Liver (tissue), 8 donors: ENCODE measurements at regions not wholly inside any gene's neighbourhood (a gene's known extent, or its start where the extent isn't known, plus 50 kb on each side); places are given as distances from the start of the nearest gene placed in this dataset.

Source experiments
- DNase-seq: peaks from one replicate; pipeline ENCODE4 v3.0.0-alpha.2; 2017; ENCODE audit warnings: low spot score
- H3K27ac ChIP-seq, 2 donors: one replicate each; pipeline ENCODE4 v1.7.0; 2013; ENCODE audit warnings: inconsistent platforms in 2 of 2, low read length in 2 of 2, control low read depth in 1 of 2, low read depth in 1 of 2, mild to moderate bottlenecking in 1 of 2
- H3K27me3 ChIP-seq, 4 donors: one replicate each; pipeline versions ENCODE4 v1.6.1 to v1.7.0; 2013; ENCODE audit warnings: low read length in 3 of 4, inconsistent platforms in 1 of 4, mild to moderate bottlenecking in 1 of 4, moderate library complexity in 1 of 4; ENCODE audit not compliant: control insufficient read depth in 4 of 4, insufficient read depth in 4 of 4
- H3K36me3 ChIP-seq, 4 donors: one replicate each; pipeline versions ENCODE4 v1.6.1 to v1.7.0; 2013; ENCODE audit warnings: low read length in 3 of 4, mild to moderate bottlenecking in 3 of 4, low read depth in 1 of 4, moderate library complexity in 1 of 4; ENCODE audit not compliant: control insufficient read depth in 4 of 4, insufficient read depth in 3 of 4
- H3K4me1 ChIP-seq, 4 donors: one replicate each; pipeline versions ENCODE4 v1.6.1 to v1.7.0; 2013; ENCODE audit warnings: low read length in 3 of 4, mild to moderate bottlenecking in 3 of 4, moderate library complexity in 1 of 4; ENCODE audit not compliant: control insufficient read depth in 4 of 4, insufficient read depth in 4 of 4
- H3K4me3 ChIP-seq, 3 donors: one replicate each; pipeline versions ENCODE4 v1.6.1 to v1.7.0; 2013; ENCODE audit warnings: low read length in 3 of 3, control low read depth in 1 of 3, low read depth in 1 of 3, mild to moderate bottlenecking in 1 of 3
- H3K9ac ChIP-seq, 2 donors: one replicate each; pipeline ENCODE4 v1.7.0; 2013; ENCODE audit warnings: low read length in 2 of 2, mild to moderate bottlenecking in 2 of 2, moderate library complexity in 2 of 2, control low read depth in 1 of 2, low read depth in 1 of 2
- H3K9me3 ChIP-seq, 4 donors: one replicate each; pipeline versions ENCODE4 v1.6.1 to v1.7.0; 2013; ENCODE audit warnings: low read length in 3 of 4; ENCODE audit not compliant: control insufficient read depth in 4 of 4
- ATF3 ChIP-seq: IDR thresholded peaks from 2 replicates; pipeline ENCODE4 v1.6.1; 2016; ENCODE audit warnings: antibody characterized with exemption
- CTCF ChIP-seq: fragments of 150-350 bp; IDR thresholded peaks from 2 replicates; pipeline ENCODE4 v1.5.1; 2017; ENCODE audit warnings: improper control_type of control experiment, low read depth, low read length; ENCODE audit not compliant: missing input control
- EGR1 ChIP-seq, 2 donors: IDR thresholded peaks; 2 replicates each; pipeline ENCODE4 v1.6.1; 2016 to 2018; ENCODE audit warnings: antibody characterized with exemption in 2 of 2, low read depth in 2 of 2
- FOXA1 ChIP-seq: IDR thresholded peaks from 2 replicates; pipeline ENCODE4 v1.6.1; 2016; ENCODE audit warnings: antibody characterized with exemption
- FOXA2 ChIP-seq: IDR thresholded peaks from 2 replicates; pipeline ENCODE4 v1.6.1; 2016; ENCODE audit warnings: antibody characterized with exemption
- GABPA ChIP-seq, 2 donors: IDR thresholded peaks in 1 of 2; conservative IDR thresholded peaks in 1 of 2; 2 replicates each; pipeline ENCODE4 v1.6.1; 2016; ENCODE audit warnings: antibody characterized with exemption in 2 of 2, mild to moderate bottlenecking in 1 of 2, moderate library complexity in 1 of 2
- HNF4A ChIP-seq, 2 donors: conservative IDR thresholded peaks; 2 replicates each; pipeline ENCODE4 v1.6.1; 2016; ENCODE audit warnings: antibody characterized with exemption in 2 of 2, mild to moderate bottlenecking in 2 of 2
- HNF4G ChIP-seq: IDR thresholded peaks from 2 replicates; pipeline ENCODE4 v1.6.1; 2016; ENCODE audit warnings: antibody characterized with exemption
- JUND ChIP-seq, 2 donors: IDR thresholded peaks; 2 replicates each; pipeline ENCODE4 v1.6.1; 2016; ENCODE audit warnings: antibody characterized with exemption in 2 of 2
- NR2F2 ChIP-seq: IDR thresholded peaks from 2 replicates; pipeline ENCODE4 v1.6.1; 2016; ENCODE audit warnings: antibody characterized with exemption
- RAD21 ChIP-seq, 2 donors: IDR thresholded peaks; 2 replicates each; pipeline ENCODE4 v1.6.1; 2016; ENCODE audit warnings: antibody characterized with exemption in 2 of 2, mild to moderate bottlenecking in 2 of 2
- REST ChIP-seq: IDR thresholded peaks from 2 replicates; pipeline ENCODE4 v1.6.1; 2016; ENCODE audit warnings: antibody characterized with exemption, mild to moderate bottlenecking
- RXRA ChIP-seq, 2 donors: IDR thresholded peaks; 2 replicates each; pipeline ENCODE4 v1.6.1; 2017 to 2018; ENCODE audit warnings: antibody characterized with exemption in 2 of 2, mild to moderate bottlenecking in 1 of 2
- SP1 ChIP-seq: IDR thresholded peaks from 2 replicates; pipeline ENCODE4 v1.6.1; 2018; ENCODE audit warnings: antibody characterized with exemption, mild to moderate bottlenecking
- TAF1 ChIP-seq: conservative IDR thresholded peaks from 2 replicates; pipeline ENCODE4 v1.6.1; 2016; ENCODE audit warnings: antibody characterized with exemption, mild to moderate bottlenecking
- ZBTB33 ChIP-seq: IDR thresholded peaks from 2 replicates; pipeline ENCODE4 v1.6.1; 2016; ENCODE audit warnings: antibody characterized with exemption
- WGBS: extraction: QIAGEN DNeasy Blood & Tissue Kit; methylation state at CpG from one replicate; pipeline ENCODE4 v1.1.7; 2013; 5-methylcytosine and 5-hydroxymethylcytosine counted together
- donor health status: healthy.
- donor health status: healthy.
- donor health status: healthy.
- donor health status: healthy.
- donor health status: healthy.

GRCh38 chr10:3534433-3534832 is 250.6 kb downstream of the KLF6 start:
- H3K4me3 ChIP-seq: no peak overlapping the region
- TF ChIP-seq ATF3 (no peak), FOXA2 (no peak), FOXA1 (no peak), SP1 (no peak), EGR1 (IDR thresholded peaks at IDR 0.05; ENCODE audit: low read depth in 2 of 2) (no peak), HNF4G (no peak), NR2F2 (no peak), RXRA (IDR thresholded peaks at IDR 0.05) (no peak), CTCF (no peak), REST (no peak), RAD21 (IDR thresholded peaks at IDR 0.05) (no peak), HNF4A (conservative IDR thresholded peaks at IDR 0.05) (no peak)
- no peak overlapping the region for H3K9ac ChIP-seq
- peaks cover 0 to 4% (median 0%) of the 10 kb centered on the region in 4 donors for H3K27me3 ChIP-seq
- no peaks in the 10 kb centered on the region for H3K4me1 ChIP-seq
- no peak for DNase-seq
- no peaks in the 10 kb centered on the region for H3K36me3 ChIP-seq
- WGBS: 87% methylated on average over 10 of the region's 10 CpGs
- H3K9me3 ChIP-seq: no peaks in the 10 kb centered on the region
- H3K27ac ChIP-seq: no peak overlapping the region

GRCh38 chr10:3533296-3533695 is 251.7 kb downstream of the KLF6 start:
- H3K27me3 ChIP-seq: peaks cover 0 to 4% (median 0%) of the 10 kb centered on the region in 4 donors
- H3K4me1 ChIP-seq: no peaks in the 10 kb centered on the region
- no peaks in the 10 kb centered on the region for H3K36me3 ChIP-seq
- H3K27ac ChIP-seq: no peak overlapping the region
- TF ChIP-seq RAD21 (IDR thresholded peaks at IDR 0.05) (no peak), SP1 (no peak), ZBTB33 (no peak), ATF3 (no peak), JUND (IDR thresholded peaks at IDR 0.05) (no peak), HNF4G (no peak), FOXA2 (no peak), GABPA (IDR thresholded peaks at IDR 0.05 in 1 of 2, conservative IDR thresholded peaks at IDR 0.05 in 1 of 2) (no peak), NR2F2 (no peak), CTCF (no peak), TAF1 (no peak), HNF4A (conservative IDR thresholded peaks at IDR 0.05) (no peak)
- no peaks in the 10 kb centered on the region for H3K9me3 ChIP-seq
- H3K4me3 ChIP-seq: no peak overlapping the region
- no peak overlapping the region for H3K9ac ChIP-seq
- 80% methylated on average over 3 of the region's 3 CpGs for WGBS
- no peak for DNase-seq
